OCI-LY7 (cell line): ENCODE measurements at regions not wholly inside any gene's neighbourhood (a gene's known extent, or its start where the extent isn't known, plus 50 kb on each side); places are given as distances from the start of the nearest gene placed in this dataset.

ENCODE experiments used
- EZH2phosphoT487 ChIP-seq: fragments of 200-600 bp; sonication (generic); IDR thresholded peaks from 2 replicates; pipeline ENCODE4 v1.6.1; 2018; ENCODE audit warnings: low read depth, borderline replicate concordance, mild to moderate bottlenecking, mixed run types, antibody characterized with exemption, low read length, moderate library complexity, mixed read lengths
- TF ChIP-seq, protein P1 (sequence below): fragments of 200-600 bp; sonication (generic); conservative IDR thresholded peaks from 2 replicates; pipeline ENCODE4 v1.5.1; 2014; ENCODE audit warnings: mild to moderate bottlenecking, antibody characterized with exemption, low read length, moderate library complexity, mixed read lengths

GRCh38 chr20:48015141-48015910 is 230.0 kb upstream of the SULF2 start:
- TF ChIP-seq, protein P1, sequence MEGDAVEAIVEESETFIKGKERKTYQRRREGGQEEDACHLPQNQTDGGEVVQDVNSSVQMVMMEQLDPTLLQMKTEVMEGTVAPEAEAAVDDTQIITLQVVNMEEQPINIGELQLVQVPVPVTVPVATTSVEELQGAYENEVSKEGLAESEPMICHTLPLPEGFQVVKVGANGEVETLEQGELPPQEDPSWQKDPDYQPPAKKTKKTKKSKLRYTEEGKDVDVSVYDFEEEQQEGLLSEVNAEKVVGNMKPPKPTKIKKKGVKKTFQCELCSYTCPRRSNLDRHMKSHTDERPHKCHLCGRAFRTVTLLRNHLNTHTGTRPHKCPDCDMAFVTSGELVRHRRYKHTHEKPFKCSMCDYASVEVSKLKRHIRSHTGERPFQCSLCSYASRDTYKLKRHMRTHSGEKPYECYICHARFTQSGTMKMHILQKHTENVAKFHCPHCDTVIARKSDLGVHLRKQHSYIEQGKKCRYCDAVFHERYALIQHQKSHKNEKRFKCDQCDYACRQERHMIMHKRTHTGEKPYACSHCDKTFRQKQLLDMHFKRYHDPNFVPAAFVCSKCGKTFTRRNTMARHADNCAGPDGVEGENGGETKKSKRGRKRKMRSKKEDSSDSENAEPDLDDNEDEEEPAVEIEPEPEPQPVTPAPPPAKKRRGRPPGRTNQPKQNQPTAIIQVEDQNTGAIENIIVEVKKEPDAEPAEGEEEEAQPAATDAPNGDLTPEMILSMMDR = no peak
- TF ChIP-seq EZH2phosphoT487 = no peak
